ENCODE measurements at regions not wholly inside any gene's neighbourhood (a gene's known extent, or its start where the extent isn't known, plus 50 kb on each side); places are given as distances from the start of the nearest gene placed in this dataset.

DNA sequence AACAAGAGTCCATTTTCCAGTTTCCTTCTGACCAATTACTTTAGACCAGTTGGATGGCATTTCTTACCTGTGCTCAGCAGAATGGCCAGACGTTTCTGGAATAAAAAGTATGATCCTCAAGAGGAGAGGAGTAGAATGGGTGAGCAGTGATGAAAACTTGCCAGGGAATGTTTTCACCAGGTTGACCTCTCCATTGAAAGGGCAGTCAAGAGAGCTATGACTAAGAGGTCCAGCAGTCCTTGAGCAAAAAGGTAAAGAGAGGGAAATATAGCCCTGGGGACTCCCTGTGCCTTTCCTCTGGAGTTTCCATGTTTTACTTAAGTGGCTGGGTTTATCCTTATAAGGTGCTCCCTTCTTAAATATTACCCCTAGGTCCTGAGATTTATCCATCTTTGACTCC lies 210.9 kb downstream of the TBX18 start:
- H3K27ac Mint-ChIP-seq, result no peak overlapping the region
- H3K4me1 Mint-ChIP-seq, result no peaks in the 10 kb centered on the region
- intact Hi-C loops (cut with micrococcal nuclease), result no loop called here
- no peak for TF ChIP-seq CTCF (IDR thresholded peaks at IDR 0.05)
- ChIA-PET CTCF (no interaction called here), POLR2A (no interaction called here)
- no peaks in the 10 kb centered on the region for H3K27me3 Mint-ChIP-seq
- peaks cover 11% of the 10 kb centered on the region for H3K9me3 Mint-ChIP-seq
- no peaks in the 10 kb centered on the region for H3K36me3 Mint-ChIP-seq (ENCODE audit: low read depth)
- no peak overlapping the region for H3K4me3 Mint-ChIP-seq
- ATAC-seq (ENCODE audit: low read depth), result no peak
- DNase-seq, result no peak

DNA sequence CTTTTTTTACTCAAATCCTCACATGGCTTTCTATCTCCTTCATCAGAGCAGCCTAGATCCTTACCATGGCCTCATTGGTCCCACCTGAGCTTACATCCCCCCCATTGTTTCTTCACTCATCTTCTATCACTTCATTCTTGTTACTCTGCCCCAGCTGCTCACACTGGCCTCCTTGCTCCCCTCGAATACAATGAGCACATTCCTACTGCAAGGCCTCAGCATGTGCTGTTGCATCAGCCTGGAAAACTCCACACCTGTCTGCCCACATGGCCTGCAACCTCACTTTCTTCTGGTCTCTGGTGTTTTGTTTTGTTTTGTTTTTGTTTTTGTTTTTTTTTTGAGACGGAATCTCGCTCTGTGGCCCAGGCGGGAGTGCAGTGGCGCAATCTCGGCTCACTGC lies 212.6 kb downstream of the TBX18 start:
- intact Hi-C loops (cut with micrococcal nuclease), result no loop called here
- Mint-ChIP-seq H3K27me3 (no peaks in the 10 kb centered on the region), H3K27ac (no peak overlapping the region), H3K4me3 (no peak overlapping the region), H3K9me3 (peaks cover 11% of the 10 kb centered on the region), H3K4me1 (no peaks in the 10 kb centered on the region), H3K36me3 (ENCODE audit: low read depth) (no peaks in the 10 kb centered on the region)
- ChIA-PET CTCF (no interaction called here), POLR2A (no interaction called here)
- DNase-seq (no peak), ATAC-seq (ENCODE audit: low read depth) (no peak)
- TF ChIP-seq CTCF (IDR thresholded peaks at IDR 0.05), result no peak

GRCh38 chr6:84549917-84550316 lies 214.5 kb downstream of the TBX18 start:
- DNase-seq (no peak), ATAC-seq (ENCODE audit: low read depth) (no peak)
- POLR2A ChIA-PET, result no interaction called here
- Mint-ChIP-seq H3K27me3 (no peaks in the 10 kb centered on the region), H3K36me3 (ENCODE audit: low read depth) (no peaks in the 10 kb centered on the region), H3K27ac (no peak overlapping the region), H3K9me3 (peaks cover 11% of the 10 kb centered on the region), H3K4me3 (no peak overlapping the region), H3K4me1 (no peaks in the 10 kb centered on the region)
- no peak for TF ChIP-seq CTCF (IDR thresholded peaks at IDR 0.05)
- CTCF ChIA-PET, result no interaction called here
- intact Hi-C loops (cut with micrococcal nuclease), result no loop called here

- ChIA-PET CTCF (no interaction called here), POLR2A (no interaction called here)
- Mint-ChIP-seq H3K4me1 (no peaks in the 10 kb centered on the region), H3K9me3 (peaks cover 12% of the 10 kb centered on the region), H3K4me3 (no peak overlapping the region), H3K36me3 (ENCODE audit: low read depth) (no peaks in the 10 kb centered on the region), H3K27ac (no peak overlapping the region), H3K27me3 (no peaks in the 10 kb centered on the region)
- DNase-seq (no peak), ATAC-seq (ENCODE audit: low read depth) (no peak)
- intact Hi-C loops (cut with micrococcal nuclease), result no loop called here
- TF ChIP-seq CTCF (IDR thresholded peaks at IDR 0.05), result no peak
Measured at GRCh38 chr6:84547341-84547801, 217.0 kb downstream of the TBX18 start.

- no peak for TF ChIP-seq CTCF (IDR thresholded peaks at IDR 0.05)
- Mint-ChIP-seq H3K4me1 (no peaks in the 10 kb centered on the region), H3K4me3 (no peak overlapping the region), H3K27me3 (no peaks in the 10 kb centered on the region), H3K27ac (no peak overlapping the region), H3K36me3 (ENCODE audit: low read depth) (no peaks in the 10 kb centered on the region), H3K9me3 (peaks cover 12% of the 10 kb centered on the region)
- POLR2A ChIA-PET, result no interaction called here
- DNase-seq (no peak), ATAC-seq (ENCODE audit: low read depth) (no peak)
- intact Hi-C loops (cut with micrococcal nuclease), result no loop called here
- CTCF ChIA-PET, result no interaction called here
Measured at GRCh38 chr6:84546427-84546914, 217.9 kb downstream of the TBX18 start.
